Ishikawa (cell line): ENCODE measurements at regions not wholly inside any gene's neighbourhood (a gene's known extent, or its start where the extent isn't known, plus 50 kb on each side); places are given as distances from the start of the nearest gene placed in this dataset.

Experiments used
- EP300 ChIP-seq: IDR thresholded peaks from 2 replicates; pipeline ENCODE4 v1.6.1; 2012; ENCODE audit warnings: borderline replicate concordance
- TCF12 ChIP-seq: IDR thresholded peaks from 2 replicates; pipeline ENCODE4 v1.6.1; 2012; ENCODE audit warnings: low read depth
- TF ChIP-seq, protein P1 (sequence below): IDR thresholded peaks from 2 replicates; pipeline ENCODE4 v1.6.1; 2012; ENCODE audit warnings: low read depth, mild to moderate bottlenecking

DNA sequence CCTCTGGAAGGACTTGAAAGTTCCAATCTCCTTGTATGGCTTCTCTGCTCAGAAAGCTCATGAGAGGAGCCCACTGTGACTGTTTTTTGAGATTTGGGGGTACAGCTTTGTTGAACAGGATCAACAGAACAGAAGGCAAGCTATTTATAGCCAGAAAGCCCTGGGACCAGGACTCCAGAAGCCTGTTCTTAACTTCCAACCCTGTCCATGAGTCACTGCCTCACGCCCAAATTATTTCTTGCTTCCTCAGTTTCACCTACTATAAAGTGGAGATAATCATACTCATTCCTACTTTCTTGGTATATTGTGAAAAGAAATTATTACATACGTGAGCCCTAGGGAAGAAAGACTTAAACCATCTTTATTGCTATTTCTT, 100.9 kb upstream of the MARCKS start:
- no peak for TF ChIP-seq TCF12
- TF ChIP-seq, protein P1, sequence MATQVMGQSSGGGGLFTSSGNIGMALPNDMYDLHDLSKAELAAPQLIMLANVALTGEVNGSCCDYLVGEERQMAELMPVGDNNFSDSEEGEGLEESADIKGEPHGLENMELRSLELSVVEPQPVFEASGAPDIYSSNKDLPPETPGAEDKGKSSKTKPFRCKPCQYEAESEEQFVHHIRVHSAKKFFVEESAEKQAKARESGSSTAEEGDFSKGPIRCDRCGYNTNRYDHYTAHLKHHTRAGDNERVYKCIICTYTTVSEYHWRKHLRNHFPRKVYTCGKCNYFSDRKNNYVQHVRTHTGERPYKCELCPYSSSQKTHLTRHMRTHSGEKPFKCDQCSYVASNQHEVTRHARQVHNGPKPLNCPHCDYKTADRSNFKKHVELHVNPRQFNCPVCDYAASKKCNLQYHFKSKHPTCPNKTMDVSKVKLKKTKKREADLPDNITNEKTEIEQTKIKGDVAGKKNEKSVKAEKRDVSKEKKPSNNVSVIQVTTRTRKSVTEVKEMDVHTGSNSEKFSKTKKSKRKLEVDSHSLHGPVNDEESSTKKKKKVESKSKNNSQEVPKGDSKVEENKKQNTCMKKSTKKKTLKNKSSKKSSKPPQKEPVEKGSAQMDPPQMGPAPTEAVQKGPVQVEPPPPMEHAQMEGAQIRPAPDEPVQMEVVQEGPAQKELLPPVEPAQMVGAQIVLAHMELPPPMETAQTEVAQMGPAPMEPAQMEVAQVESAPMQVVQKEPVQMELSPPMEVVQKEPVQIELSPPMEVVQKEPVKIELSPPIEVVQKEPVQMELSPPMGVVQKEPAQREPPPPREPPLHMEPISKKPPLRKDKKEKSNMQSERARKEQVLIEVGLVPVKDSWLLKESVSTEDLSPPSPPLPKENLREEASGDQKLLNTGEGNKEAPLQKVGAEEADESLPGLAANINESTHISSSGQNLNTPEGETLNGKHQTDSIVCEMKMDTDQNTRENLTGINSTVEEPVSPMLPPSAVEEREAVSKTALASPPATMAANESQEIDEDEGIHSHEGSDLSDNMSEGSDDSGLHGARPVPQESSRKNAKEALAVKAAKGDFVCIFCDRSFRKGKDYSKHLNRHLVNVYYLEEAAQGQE, result no peak
- TF ChIP-seq EP300, result no peak
